ENCODE measurements at regions not wholly inside any gene's neighbourhood (a gene's known extent, or its start where the extent isn't known, plus 50 kb on each side); places are given as distances from the start of the nearest gene placed in this dataset.
"Not testable (repeated sequence)": the region's sequence is repeated elsewhere in the genome, so short reads cannot be mapped to it uniquely, and the experiment has no call there.

DNA sequence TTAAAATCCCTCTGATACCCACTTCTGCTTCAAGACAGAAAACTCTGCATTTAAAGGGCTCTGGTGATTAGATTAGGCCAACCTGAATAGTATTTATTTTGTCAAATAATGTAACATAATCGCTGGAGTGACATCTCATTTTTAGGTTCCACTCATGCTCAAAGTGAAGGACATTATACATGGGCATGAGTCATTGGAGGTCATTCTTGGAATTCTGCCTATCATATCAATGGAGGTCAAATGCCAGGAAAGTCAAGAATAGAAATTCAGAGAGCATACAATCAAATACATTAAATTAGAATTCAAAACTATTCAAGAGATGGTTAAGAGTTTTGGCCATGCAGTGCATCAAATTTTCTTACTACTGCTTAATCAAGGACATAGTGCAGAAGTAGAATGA lies 50.8 kb upstream of the PRSS1 start:
- no peak for DNase-seq (ENCODE audit: low read depth, low spot score)

DNA sequence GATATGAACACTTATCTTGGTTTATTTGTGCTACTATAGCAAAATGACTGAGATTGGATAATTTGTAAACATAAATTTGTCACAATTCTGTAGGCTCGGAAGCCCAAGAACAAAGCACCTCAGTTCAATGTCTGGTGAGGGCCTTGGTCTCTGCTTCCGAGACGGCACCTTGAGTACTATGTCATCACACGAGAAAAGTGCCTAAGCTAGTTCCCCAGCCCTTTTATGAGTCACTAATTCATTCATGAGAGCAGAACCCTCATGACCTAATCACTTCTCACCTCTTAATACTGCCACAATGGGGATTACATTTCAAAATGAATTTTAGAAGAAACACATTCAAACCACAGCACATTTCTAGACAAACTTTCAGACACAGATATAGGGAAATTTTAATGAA lies 52.0 kb upstream of the PRSS1 start:
- no peak for DNase-seq (ENCODE audit: low read depth, low spot score)

DNA sequence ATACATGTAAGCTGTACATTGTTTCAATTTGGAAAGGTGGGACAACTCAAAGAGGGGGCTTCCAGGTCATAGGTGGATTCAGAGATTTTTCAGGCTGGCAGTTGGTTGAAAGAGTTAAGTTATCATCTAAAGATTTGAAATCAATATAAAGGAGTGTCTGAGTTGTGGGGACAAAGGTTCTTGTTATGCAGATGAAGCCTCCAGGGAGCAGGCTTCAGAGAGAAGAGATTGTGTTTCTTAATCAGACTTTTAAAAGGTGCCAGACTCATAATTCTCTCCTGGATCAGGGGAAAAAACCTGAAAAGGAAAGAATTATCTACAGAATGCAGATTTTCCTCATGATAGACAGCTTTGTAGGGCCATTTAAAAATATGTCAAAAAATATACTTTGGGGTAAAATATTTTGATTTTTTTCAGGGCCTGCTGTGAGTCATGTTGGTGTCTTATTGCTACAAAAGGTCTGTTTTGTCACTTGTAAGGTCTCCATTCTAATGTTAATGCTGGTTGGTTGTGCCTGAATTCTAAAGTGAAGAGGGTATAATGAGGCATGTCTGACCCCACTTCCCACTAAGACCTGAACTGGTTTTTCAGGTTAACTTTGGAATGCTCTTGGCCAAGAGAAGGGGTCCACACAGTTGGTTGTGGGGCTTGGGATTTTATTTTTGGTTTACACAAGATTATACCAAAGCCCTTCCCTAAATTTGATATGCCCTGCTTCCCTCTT lies 52.7 kb upstream of the PRSS1 start:
- no peak for DNase-seq (ENCODE audit: low read depth, low spot score)

GRCh38 chr7:142693911-142694310 lies 55.4 kb upstream of the PRSS1 start:
- DNase-seq (ENCODE audit: low read depth, low spot score): no peak

- DNase-seq (ENCODE audit: low read depth, low spot score): no peak
Measured at GRCh38 chr7:142690554-142691182, 58.6 kb upstream of the PRSS1 start.

DNA sequence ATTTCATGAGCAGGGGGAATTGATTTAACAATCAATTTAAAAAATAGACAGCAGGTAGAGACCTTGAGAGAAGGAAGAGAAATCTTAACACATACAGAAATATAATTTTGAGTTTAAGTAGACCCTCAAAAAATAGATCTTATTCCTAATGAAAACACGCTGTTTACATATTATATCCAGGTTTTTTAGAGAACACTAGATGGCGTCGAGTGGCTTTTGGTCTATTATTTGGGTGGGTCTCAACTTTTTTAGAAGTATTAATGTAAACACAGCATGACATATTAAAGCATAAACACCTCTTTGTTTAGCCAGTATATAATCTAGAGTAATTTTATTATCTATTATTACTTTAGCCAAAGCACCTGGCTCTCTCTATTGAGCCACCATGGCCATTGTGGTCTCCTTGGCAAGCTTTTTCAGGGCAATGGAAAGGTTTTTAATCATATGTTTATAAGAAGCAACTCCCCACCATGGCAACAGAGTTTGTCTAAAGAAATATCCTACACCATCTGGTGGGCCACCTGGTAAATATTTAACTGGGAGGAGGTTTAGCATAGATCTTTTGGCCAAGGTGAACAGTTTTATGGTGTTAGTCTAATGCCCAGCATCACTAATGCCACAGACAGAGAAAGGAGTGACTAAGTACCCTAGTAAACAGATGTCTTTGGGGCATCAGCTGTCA lies 59.7 kb upstream of the PRSS1 start:
- no peak for DNase-seq (ENCODE audit: low read depth, low spot score)

DNA sequence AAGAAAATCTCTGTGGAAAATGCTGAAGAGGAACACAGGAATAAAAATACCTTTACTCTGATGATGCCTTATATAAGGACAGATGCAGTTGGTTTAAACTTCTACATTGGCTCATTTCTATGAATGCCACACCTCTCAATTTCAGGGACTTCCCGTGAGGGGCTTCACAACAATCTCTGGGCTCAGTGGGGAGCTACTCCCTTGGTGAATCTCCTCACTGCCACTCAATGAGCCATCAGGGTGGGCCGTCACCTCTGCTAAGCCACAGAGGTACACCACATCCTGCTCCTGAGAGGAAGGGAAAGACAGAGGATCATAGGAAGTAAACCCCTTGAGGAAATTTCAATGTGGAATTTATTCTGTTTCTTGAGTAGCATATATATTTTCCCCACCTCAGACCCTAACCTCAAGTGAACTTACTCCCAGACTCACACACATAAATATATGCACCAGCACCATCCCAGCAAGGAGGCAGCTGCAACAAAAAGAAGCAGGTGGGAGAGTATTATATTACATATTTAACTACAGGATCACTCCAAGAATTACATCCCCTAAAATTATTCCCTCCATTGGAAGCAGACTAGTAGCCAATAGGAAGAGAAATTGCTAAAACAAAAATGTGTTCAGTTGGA lies 63.3 kb upstream of the PRSS1 start:
- no peak for DNase-seq (ENCODE audit: low read depth, low spot score)

- DNase-seq (ENCODE audit: low read depth, low spot score): no peak
Measured at GRCh38 chr7:142681314-142682092, 67.8 kb upstream of the PRSS1 start.

DNA sequence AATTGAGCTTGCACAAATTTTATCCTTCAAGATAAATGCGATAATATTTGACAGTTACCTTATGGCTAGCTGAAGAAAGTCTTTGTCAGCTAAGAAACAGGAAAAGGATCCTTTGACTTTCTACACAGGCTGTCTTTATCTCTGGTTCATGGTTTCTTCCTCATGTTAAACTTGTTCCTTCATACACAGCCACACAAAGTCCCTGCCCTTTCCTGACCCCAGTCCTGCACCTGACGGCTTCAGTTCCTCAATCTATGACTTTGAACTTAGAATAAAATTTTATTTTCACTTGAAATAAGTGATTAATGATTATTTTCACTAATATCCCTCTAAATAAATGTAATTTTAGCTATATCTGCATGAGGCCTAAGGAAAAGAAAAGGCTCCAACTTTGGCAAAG lies 77.8 kb upstream of the PRSS1 start:
- no peak for DNase-seq (ENCODE audit: low read depth, low spot score)

GRCh38 chr7:142670511-142670910 lies 78.8 kb upstream of the PRSS1 start:
- no peak for DNase-seq (ENCODE audit: low read depth, low spot score)

- DNase-seq (ENCODE audit: low read depth, low spot score): no peak
Measured at GRCh38 chr7:142669074-142669654, 80.1 kb upstream of the PRSS1 start.

GRCh38 chr7:142668495-142668894 lies 80.8 kb upstream of the PRSS1 start:
- DNase-seq (ENCODE audit: low read depth, low spot score): no peak

GRCh38 chr7:142657376-142657775 lies 91.9 kb upstream of the PRSS1 start:
- no peak for DNase-seq (ENCODE audit: low read depth, low spot score)

DNA sequence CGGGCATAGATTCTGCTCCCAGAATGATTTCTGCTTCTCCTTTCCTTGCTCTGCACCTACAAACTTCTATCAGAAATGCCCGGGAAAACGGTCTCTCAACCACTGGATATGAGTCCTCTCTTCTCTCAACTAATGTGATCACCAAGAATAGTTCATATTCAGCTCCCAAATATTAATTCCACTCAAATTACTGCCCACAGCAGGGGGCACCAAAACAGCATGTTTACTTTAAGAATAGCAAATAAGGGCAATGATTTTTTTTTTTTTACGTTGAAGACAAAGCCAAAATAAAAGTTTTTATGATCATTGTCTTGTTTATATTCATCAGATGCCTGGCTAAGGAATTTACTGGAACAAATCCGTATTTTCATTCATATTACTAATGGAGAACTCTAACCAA lies 94.9 kb upstream of the PRSS1 start:
- DNase-seq (ENCODE audit: low read depth, low spot score): no peak

- no peak for DNase-seq (ENCODE audit: low read depth, low spot score)
Measured at GRCh38 chr7:142647749-142648148, 101.5 kb upstream of the PRSS1 start.

- no peak for DNase-seq (ENCODE audit: low read depth, low spot score)
Measured at GRCh38 chr7:142646386-142647140, 102.7 kb upstream of the PRSS1 start.

GRCh38 chr7:142645777-142646176 lies 103.5 kb upstream of the PRSS1 start:
- DNase-seq (ENCODE audit: low read depth, low spot score): no peak

GRCh38 chr7:142642316-142642715 lies 107.0 kb upstream of the PRSS1 start:
- DNase-seq (ENCODE audit: low read depth, low spot score): no peak

DNA sequence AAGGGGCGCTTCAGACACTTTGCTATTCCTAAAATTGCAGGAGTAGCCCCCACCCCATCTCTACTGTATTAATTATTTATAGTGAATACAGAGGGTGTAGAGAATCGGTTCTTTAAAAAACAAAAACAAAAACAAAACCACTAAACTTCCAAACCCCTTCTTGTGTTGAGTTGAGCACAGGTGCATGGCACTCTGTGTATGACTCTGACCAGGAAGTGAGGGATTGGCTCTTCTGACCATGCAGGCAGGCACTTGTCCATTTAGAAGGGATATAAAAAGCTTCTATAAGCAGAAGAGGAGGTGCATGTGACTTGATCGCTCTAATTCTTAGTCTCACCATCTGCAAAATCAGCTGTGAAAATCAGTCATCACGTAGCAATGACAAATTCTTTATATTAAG lies 108.0 kb upstream of the PRSS1 start:
- not testable (repeated sequence) for DNase-seq (ENCODE audit: low read depth, low spot score)

DNA sequence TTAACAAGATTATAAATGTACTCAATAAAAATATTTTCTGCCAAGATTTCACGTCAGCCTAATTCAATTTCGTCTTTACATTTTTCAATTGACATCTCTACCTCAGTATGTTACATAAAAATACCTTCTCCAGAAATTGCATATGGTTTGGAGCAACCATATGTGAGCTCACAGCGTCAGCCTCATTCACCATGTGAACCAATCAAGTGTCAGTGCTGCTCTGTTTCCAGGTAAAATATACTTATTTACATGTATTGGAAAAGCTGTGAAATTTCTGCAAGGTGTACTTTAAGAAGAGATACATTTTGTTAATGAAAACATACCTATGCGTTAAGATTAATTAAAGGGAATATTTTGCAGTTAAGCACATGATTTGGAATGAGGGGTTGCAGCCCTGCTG lies 110.7 kb upstream of the PRSS1 start:
- no peak for DNase-seq (ENCODE audit: low read depth, low spot score)

DNA sequence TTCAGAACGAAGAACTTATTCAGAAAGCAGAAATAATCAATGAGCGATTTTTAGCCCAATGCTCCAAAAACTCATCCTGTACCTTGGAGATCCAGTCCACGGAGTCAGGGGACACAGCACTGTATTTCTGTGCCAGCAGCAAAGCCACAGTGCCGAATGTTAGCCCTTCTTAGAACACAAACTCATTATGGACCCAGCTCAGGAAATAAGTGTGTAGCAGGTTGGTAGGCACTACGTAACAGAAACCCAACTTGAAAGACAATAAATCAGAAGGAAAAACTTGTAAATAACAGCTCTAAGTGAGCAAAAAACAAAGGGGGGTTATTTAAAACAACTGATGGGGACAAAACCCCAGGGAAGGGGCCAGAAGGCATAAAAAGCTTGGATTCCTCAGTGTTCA lies 112.0 kb upstream of the PRSS1 start:
- no peak for DNase-seq (ENCODE audit: low read depth, low spot score)
